H9 (cell line): ENCODE measurements at regions not wholly inside any gene's neighbourhood (a gene's known extent, or its start where the extent isn't known, plus 50 kb on each side); places are given as distances from the start of the nearest gene placed in this dataset.

Source experiments
- DNase-seq: peaks from one replicate; pipeline ENCODE4 v3.0.0-alpha.2; 2017
- H2AFZ ChIP-seq: one replicate; pipeline ENCODE4 v1.6.1; 2013; ENCODE audit warnings: mild to moderate bottlenecking, low read length, control low read depth, moderate library complexity
- H2AK5ac ChIP-seq: 2 replicates; pipeline ENCODE4 v1.6.1; 2013; ENCODE audit warnings: low read length, control low read depth, mixed read lengths; ENCODE audit not compliant: insufficient read length
- H2BK120ac ChIP-seq: one replicate; pipeline ENCODE4 v1.6.1; 2013; ENCODE audit warnings: low read depth, mild to moderate bottlenecking, low read length, control low read depth, inconsistent platforms; ENCODE audit not compliant: poor library complexity, severe bottlenecking
- H2BK12ac ChIP-seq: 2 replicates; pipeline ENCODE4 v1.6.1; 2013; ENCODE audit warnings: low read length, control low read depth, mixed read lengths, low read depth; ENCODE audit not compliant: insufficient read length
- H2BK15ac ChIP-seq: 2 replicates; pipeline ENCODE4 v1.6.1; 2013; ENCODE audit warnings: low read depth, low read length, control low read depth
- H2BK20ac ChIP-seq: one replicate; pipeline ENCODE4 v1.6.1; 2013; ENCODE audit warnings: low read depth, mild to moderate bottlenecking, low read length, control low read depth, inconsistent platforms; ENCODE audit not compliant: poor library complexity, severe bottlenecking
- H2BK5ac ChIP-seq: 2 replicates; pipeline ENCODE4 v1.6.1; 2013; ENCODE audit warnings: low read length, control low read depth, mixed read lengths; ENCODE audit not compliant: insufficient read length
- H3K14ac ChIP-seq: 2 replicates; pipeline ENCODE4 v1.6.1; 2013; ENCODE audit warnings: low read length, control low read depth; ENCODE audit not compliant: insufficient read depth
- H3K18ac ChIP-seq: 2 replicates; pipeline ENCODE4 v1.6.1; 2013; ENCODE audit warnings: low read depth, mild to moderate bottlenecking, mixed read lengths, low read length, control low read depth; ENCODE audit not compliant: insufficient read length
- H3K23ac ChIP-seq: 2 replicates; pipeline ENCODE4 v1.6.1; 2013; ENCODE audit warnings: low read length, control low read depth, mixed read lengths, low read depth; ENCODE audit not compliant: insufficient read length
- H3K23me2 ChIP-seq: 2 replicates; pipeline ENCODE4 v1.6.1; 2013; ENCODE audit warnings: low read depth, mild to moderate bottlenecking, mixed read lengths, low read length, control low read depth; ENCODE audit not compliant: insufficient read length, poor library complexity, severe bottlenecking
- H3K27ac ChIP-seq: 2 replicates; pipeline ENCODE4 v1.5.1; 2013; ENCODE audit warnings: low read length, control low read depth, mixed read lengths, low read depth; ENCODE audit not compliant: insufficient read length
- H3K27me3 ChIP-seq: 2 replicates; pipeline ENCODE4 v1.6.1; 2013; ENCODE audit warnings: low read length, control low read depth, inconsistent platforms; ENCODE audit not compliant: insufficient read depth
- H3K4ac ChIP-seq: 2 replicates; pipeline ENCODE4 v1.6.1; 2013; ENCODE audit warnings: low read depth, mild to moderate bottlenecking, control low read depth, inconsistent platforms, low read length, moderate library complexity
- H3K4me1 ChIP-seq: 2 replicates; pipeline ENCODE4 v1.6.1; 2013; ENCODE audit warnings: low read length, control low read depth, inconsistent platforms; ENCODE audit not compliant: insufficient read depth
- H3K4me2 ChIP-seq: 2 replicates; pipeline ENCODE4 v1.6.1; 2013; ENCODE audit warnings: low read length, control low read depth, mixed read lengths; ENCODE audit not compliant: insufficient read length, insufficient read depth
- H3K56ac ChIP-seq: 2 replicates; pipeline ENCODE4 v1.6.1; 2013; ENCODE audit warnings: low read depth, mild to moderate bottlenecking, mixed read lengths, low read length, control low read depth; ENCODE audit not compliant: insufficient read length
- H3K79me1 ChIP-seq: 2 replicates; pipeline ENCODE4 v1.6.1; 2013; ENCODE audit warnings: low read depth, mild to moderate bottlenecking, moderate library complexity, low read length, control low read depth, inconsistent platforms; ENCODE audit not compliant: insufficient read depth, poor library complexity, severe bottlenecking
- H3K79me2 ChIP-seq: 2 replicates; pipeline ENCODE4 v1.6.1; 2013; ENCODE audit warnings: low read length, control low read depth, inconsistent platforms; ENCODE audit not compliant: insufficient read depth
- H3K9ac ChIP-seq: 2 replicates; pipeline ENCODE4 v1.6.1; 2013; ENCODE audit warnings: low read length, control low read depth, mixed read lengths; ENCODE audit not compliant: insufficient read length; ENCODE audit errors: extremely low read depth
- H3K9me3 ChIP-seq: one replicate; pipeline ENCODE4 v1.6.1; 2013; ENCODE audit warnings: low read depth, low read length, inconsistent platforms; ENCODE audit not compliant: control insufficient read depth
- H3T11ph ChIP-seq: one replicate; pipeline ENCODE4 v1.6.1; 2013; ENCODE audit warnings: mild to moderate bottlenecking, low read length, control low read depth, inconsistent platforms
- H4K20me1 ChIP-seq: one replicate; pipeline ENCODE4 v1.6.1; 2013; ENCODE audit not compliant: control insufficient read depth, insufficient read length, insufficient read depth
- H4K5ac ChIP-seq: 2 replicates; pipeline ENCODE4 v1.6.1; 2013; ENCODE audit warnings: low read depth, mild to moderate bottlenecking, mixed read lengths, low read length, control low read depth; ENCODE audit not compliant: insufficient read length
- H4K8ac ChIP-seq: replicated peaks from 2 replicates; pipeline ENCODE4 v1.6.1; 2013; ENCODE audit warnings: low read length, control low read depth, mixed read lengths, low read depth; ENCODE audit not compliant: insufficient read length
- H4K91ac ChIP-seq: 2 replicates; pipeline ENCODE4 v1.6.1; 2013; ENCODE audit warnings: low read depth, mild to moderate bottlenecking, moderate library complexity, mixed read lengths, low read length, control low read depth; ENCODE audit not compliant: insufficient read length
- H3K27ac Mint-ChIP-seq, 3 experiments: 2 replicates in 2 of 3; 3 replicates in 1 of 3; pipeline ENCODE4 v1.8.0; 2020 to 2021; ENCODE audit warnings: mixed read lengths in 3 of 3, mild to moderate bottlenecking in 1 of 3, moderate library complexity in 1 of 3
- H3K27me3 Mint-ChIP-seq: 2 replicates; pipeline ENCODE4 v1.8.0; 2021; ENCODE audit warnings: low read depth, mild to moderate bottlenecking, moderate library complexity, mixed read lengths
- H3K36me3 Mint-ChIP-seq, 3 experiments: 2 replicates in 2 of 3; 3 replicates in 1 of 3; pipeline ENCODE4 v1.8.0; 2020 to 2021; ENCODE audit warnings: low read depth in 3 of 3, mixed read lengths in 3 of 3; ENCODE audit not compliant: insufficient read depth in 1 of 3
- H3K4me1 Mint-ChIP-seq, 2 experiments: 2 replicates each; pipeline ENCODE4 v1.8.0; 2020; ENCODE audit warnings: mixed read lengths in 2 of 2
- H3K4me3 Mint-ChIP-seq, 2 experiments: 2 replicates in 1 of 2; 3 replicates in 1 of 2; pipeline ENCODE4 v1.8.0; 2020 to 2021; ENCODE audit warnings: mild to moderate bottlenecking in 2 of 2, mixed read lengths in 2 of 2, moderate library complexity in 1 of 2
- H3K9me3 Mint-ChIP-seq, 2 experiments: 2 replicates in 1 of 2; 3 replicates in 1 of 2; pipeline ENCODE4 v1.8.0; 2020; ENCODE audit warnings: mild to moderate bottlenecking in 2 of 2, mixed read lengths in 2 of 2, moderate library complexity in 1 of 2
- CTCF ChIP-seq: fragments of 200-600 bp; sonication (generic); conservative IDR thresholded peaks from 3 replicates; pipeline ENCODE4 v1.8.0; 2021; ENCODE audit warnings: antibody characterized with exemption, mild to moderate bottlenecking
- whole genome bisulfite sequencing: extraction: QIAGEN DNeasy Blood & Tissue Kit; methylation state at CpG from one replicate; pipeline ENCODE4 v1.1.7; 2013; ENCODE audit warnings: missing lambda C conversion rate, low lambda C conversion rate, mixed read lengths; ENCODE audit not compliant: insufficient read length; ENCODE audit errors: extremely low coverage; 5-methylcytosine and 5-hydroxymethylcytosine counted together

GRCh38 chr4:12445711-12446235, 1017.1 kb upstream of the HS3ST1 start:
- H3K27ac ChIP-seq, result no peak overlapping the region
- no peak overlapping the region for H2BK15ac ChIP-seq
- no peaks in the 10 kb centered on the region for H4K20me1 ChIP-seq
- no peak overlapping the region for H4K91ac ChIP-seq
- H3K56ac ChIP-seq, result no peak overlapping the region
- H2AFZ ChIP-seq, result no peak overlapping the region
- H3K4me1 ChIP-seq, result no peaks in the 10 kb centered on the region
- no peak overlapping the region for H4K5ac ChIP-seq
- no peaks in the 10 kb centered on the region for H3K79me1 ChIP-seq
- H3K27me3 ChIP-seq, result no peaks in the 10 kb centered on the region
- no peak overlapping the region for H3K14ac ChIP-seq
- no peak overlapping the region for H2BK12ac ChIP-seq
- Mint-ChIP-seq H3K27ac (no peak overlapping the region), H3K36me3 (peaks cover 0 to 12% (median 3%) of the 10 kb centered on the region in 3 experiments; a peak in 4 of 7 replicates), H3K4me3 (no peak overlapping the region), H3K27me3 (no peaks in the 10 kb centered on the region), H3K4me1 (no peaks in the 10 kb centered on the region), H3K9me3 (peaks cover 10 to 18% of the 10 kb centered on the region in 2 experiments)
- H2BK20ac ChIP-seq, result no peak overlapping the region
- no peak overlapping the region for H3K9ac ChIP-seq
- no peak overlapping the region for H3K4ac ChIP-seq
- H2BK5ac ChIP-seq, result no peak overlapping the region
- H4K8ac ChIP-seq, result no peak overlapping the region
- no peak for TF ChIP-seq CTCF
- H3K23me2 ChIP-seq, result no peaks in the 10 kb centered on the region
- no peak overlapping the region for H3K18ac ChIP-seq
- H3T11ph ChIP-seq, result no peak overlapping the region
- no CpG with 5 or more reads among the region's 4 CpGs for WGBS
- H3K79me2 ChIP-seq, result no peaks in the 10 kb centered on the region
- no peak overlapping the region for H2AK5ac ChIP-seq
- no peaks in the 10 kb centered on the region for H3K9me3 ChIP-seq
- DNase-seq, result no peak
- no peak overlapping the region for H3K4me2 ChIP-seq
- no peak overlapping the region for H3K23ac ChIP-seq
- H2BK120ac ChIP-seq, result no peak overlapping the region
